ENCODE measurements at regions not wholly inside any gene's neighbourhood (a gene's known extent, or its start where the extent isn't known, plus 50 kb on each side); places are given as distances from the start of the nearest gene placed in this dataset.

DNA sequence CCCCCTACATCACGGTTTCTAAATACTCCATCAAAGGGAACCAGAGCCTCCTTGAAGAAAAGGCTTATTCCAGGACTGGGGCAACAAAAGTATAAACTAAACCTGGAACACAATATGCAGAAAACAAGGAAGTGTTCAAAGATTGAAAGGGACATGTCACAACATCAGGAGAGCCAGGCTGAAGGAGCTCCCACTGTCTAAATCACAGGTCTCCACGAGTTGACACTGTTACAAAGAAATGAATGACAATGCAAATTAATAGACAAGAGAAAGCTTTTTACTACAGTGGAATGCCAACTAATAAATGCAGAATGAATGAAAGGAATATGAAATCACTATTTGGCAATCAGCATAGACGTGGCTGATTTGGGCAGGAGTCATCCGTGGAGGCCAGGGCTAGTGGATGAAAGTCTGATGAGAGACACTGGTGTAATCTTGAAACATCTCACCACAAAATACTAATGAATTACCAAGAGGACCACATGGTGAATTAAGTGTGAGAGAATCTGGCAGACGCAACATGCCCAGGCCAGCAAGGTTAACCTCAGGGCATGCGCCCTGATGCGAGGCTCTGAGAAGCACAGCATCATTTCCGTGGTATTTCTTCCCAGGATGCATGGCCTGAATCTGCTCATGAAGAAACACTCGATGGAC is 123.8 kb upstream of the TJP1 start:
- no peak for DNase-seq

DNA sequence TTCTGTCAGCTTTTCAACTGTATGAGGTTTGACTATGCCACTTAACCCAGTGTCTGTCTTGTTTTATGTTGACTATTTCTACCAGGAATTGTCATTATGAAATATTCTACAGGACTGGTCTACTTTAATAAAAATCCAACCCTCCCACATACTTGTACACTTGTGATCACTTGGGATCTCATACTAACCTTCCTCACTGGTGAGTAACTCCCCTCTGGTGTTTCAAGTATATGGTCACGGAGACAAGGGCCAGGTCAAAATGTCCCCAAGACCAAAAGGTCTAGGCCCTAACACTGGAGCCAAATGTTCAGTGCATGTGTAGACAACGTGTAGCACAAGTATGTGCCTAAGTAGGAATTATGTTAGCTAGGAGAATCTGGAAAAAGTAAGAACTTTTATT is 122.7 kb upstream of the TJP1 start:
- DNase-seq, result no peak

DNA sequence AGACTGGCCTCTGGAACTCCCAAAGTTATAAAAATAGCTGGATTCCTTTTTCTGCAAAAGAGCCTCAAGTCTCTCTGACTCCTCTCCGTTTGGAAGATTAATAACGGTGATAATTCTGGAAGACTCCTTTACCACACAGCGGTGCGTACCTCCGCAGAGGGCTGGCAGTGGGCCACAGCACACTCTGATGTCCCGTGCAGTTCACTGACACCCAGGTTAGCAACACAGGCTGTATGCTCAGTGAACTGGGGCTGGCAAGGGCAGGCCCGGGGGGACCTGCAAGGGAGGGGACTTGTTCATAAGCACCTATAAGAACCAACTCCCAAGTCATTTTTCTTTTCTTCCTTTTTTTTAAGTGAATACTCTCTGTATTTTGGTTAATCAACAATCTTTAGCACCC is 120.3 kb upstream of the TJP1 start:
- DNase-seq, result no peak

DNA sequence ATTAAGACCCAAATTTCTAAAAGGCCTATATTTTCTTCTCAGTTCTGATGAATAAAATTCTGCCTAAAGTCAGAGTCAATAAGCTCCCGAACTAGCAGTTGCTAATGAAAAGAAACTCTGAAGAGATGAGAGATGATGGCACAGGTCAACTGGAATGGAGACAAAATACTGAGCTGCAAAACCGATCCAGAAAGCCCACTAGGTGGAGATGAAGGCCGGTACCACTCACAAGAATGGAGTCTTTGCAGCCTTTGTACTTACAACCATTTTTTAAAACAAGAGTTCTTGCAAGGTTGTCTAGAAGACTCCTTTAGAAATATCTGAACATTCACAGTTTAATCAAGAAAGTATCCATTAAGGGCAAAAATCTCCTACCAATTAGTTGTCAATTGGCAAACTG is 119.9 kb upstream of the TJP1 start:
- DNase-seq, result no peak

DNA sequence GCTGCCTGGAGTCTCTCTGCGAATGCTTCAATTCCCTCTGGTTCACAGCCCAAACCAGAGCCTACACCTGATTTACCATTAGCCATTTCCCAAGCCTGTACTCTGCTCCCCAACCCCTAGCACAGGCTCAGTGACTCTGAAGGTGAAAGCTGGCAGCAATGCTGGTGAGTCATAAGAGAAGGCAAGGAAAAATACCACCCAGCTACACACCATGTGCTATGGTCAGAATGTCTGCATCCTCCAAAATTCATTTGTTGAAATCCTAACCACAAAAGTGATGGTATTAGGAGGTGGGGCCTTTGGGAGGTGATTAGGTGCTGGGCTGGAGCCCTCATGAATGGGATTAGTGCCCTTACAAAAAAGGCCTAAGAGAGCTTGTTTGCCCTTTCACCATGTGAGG is 117.1 kb upstream of the TJP1 start:
- DNase-seq, result no peak

DNA sequence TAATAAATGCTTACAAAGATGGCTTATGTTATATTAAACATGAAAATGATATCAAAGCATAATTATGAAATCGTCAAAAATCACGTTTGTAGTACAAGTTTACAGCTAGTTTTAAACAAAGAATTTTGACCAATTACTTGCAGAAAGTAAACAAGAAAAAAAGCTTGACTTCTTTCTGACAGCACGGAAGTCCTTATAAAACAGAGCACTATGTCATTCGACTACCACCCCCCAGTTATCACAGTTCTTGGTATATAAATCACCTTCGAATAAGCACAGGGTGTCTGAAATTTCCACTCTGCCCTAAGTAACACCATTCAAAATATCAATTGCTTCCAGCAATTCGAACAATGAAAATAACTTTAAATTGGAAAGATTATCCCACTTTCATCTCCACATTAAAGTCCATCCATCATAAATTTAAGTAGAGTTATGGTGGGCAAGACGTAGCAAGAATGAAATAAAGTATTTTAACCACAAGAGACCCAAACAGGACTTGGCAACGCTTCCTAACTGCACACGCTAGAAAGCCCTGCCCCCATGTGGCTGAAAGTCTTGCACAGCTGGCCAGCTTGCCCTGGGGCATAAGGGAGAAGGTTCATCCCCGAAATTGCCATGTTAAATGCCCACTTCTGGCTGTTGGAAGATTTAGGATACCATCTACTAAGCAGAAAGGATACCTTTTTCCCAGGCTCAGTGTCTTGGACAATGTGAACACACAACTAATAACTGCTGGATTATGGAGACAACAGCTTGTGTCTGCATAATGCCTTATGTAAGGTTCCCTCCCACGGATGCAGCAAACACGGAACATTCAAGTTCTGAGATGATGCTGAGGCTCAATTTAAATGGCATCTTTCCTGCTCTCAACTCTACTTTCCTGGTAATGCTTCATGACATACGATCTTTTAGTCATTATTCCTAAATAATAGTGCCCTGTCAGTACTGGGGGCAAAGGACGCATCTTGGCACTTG is 116.4 kb upstream of the TJP1 start:
- DNase-seq, result no peak

DNA sequence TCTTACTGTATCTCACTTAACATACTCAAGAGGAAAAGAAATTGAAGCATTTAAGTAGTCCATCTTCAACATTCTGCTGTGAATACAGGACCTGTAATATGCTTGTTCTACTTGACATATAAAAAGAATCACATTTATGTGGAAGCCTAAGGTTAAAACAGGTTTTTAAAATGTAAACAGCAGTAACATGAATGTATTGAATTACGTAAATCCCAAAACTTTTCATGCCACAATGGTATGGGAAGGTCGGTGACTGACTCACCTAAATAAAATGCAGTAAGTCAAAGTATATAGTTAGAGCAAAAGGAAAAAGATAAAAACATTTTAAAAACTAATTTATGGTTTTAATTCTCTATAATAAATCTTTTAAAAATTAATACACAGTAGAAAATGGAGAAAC is 115.7 kb upstream of the TJP1 start:
- no peak for DNase-seq

DNA sequence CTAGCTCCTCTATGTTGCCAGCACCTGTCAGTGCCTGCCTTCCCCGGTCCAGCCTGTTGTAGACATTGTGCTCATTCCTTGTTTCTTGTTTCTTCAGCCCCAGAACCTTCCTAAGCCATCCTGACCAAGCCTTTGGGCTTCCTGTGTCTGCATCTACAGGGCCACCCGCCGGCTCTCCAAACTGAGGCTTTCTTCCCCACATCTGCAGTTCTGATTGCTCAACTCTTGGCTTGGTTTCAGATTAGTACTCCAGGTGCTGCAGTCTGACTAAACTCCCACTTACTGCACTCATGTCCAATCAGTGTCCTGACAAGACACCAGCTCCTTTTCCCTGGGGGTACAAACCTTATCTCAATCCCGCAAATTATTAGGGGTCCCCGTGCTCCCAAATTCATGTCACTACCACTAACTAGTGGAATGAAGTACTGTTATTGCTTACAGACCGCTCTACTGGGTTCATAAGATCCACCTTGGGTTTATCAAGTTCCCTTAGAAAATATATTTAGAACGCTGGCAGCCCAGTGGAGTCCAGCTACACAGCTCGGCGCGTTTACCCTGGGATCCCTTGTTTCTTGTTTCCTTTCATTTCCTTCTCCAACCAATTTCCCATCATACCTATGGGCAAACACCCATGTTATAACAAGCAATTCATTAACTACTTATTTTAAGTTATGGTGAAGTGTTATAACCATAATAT is 114.2 kb upstream of the TJP1 start:
- no peak for DNase-seq

DNA sequence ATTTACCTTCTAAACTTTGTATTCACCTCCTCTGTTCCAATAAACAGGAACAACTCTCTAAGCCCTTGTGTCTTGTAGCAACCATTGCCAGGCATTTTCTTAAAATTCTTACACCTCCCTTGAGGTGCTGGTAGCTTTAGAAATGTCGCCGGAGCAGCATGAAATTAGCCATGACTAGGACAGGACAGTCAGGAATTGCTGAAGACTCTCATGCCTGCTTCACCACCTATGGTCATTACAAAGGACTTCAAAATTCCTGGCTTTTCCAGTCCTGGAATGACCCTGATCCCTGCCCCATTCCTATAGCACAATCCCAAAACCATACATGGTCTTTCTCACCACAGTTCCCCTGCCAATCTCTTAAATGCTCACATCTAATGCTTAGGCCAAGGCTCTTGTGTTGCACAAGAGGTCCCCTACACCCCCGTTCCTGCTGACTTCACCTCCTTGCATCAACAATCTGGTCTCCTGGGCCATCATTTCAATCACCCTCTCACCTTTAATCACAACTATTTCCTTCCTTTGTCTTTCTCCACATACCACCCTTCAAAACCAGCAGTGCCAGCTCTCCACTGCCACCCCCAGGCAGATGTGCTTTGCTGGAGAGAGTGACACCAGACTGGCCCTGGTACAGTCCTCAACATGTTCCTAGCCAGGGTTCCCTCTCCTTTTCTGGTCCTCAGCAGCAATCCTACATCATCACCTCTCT is 113.2 kb upstream of the TJP1 start:
- DNase-seq, result no peak

DNA sequence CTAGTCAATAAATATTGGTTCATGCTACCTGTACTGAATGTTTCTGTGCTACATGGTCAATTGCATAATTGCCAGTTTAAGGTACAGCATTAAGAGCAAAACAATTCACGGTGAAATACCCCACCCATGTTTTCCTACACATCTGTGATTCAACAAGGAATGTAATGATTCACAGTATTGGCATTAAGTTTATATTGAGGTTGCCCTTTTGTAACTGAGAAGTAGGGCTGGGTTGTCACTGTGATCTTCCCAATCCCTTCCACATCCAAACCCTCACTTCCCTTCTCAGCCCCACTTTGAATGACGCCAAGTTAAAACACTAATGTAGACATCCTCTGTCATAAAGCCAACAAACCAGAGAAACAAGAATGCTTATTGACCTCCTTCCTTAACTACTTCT is 112.0 kb upstream of the TJP1 start:
- no peak for DNase-seq

DNA sequence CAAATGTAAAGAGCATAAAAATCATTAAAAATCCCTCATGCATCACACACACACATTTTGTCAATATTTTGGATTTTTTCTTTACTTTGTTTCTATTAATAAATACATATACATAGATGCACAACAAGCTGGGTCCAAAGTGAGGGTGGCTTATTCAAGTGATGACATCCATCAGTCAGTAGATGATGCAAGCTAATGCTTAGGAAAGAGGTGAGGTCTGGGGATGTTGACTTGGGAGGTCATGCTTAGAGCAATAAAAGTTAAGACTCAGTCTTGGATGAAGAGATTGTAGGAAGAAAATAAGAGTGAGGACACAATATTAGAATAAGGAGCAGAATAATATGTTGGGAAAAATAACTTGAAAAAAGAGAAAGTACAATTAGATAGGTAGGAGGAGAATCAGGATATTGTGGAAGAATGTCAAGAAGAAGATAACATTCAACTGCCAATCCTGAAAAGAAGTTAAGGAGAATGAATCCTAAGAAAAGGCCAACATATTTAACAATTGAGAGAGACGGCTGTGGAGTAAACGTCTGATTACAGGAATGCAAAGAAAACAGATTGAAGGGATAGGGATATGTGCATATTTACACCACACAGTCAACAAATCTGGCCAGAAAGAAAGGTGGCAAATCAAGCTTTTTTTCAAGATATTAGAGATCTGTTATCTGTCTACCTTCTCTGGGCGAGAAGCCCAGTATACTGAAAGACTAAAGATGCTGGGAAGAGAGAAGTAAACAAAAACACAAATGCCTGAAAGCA is 111.0 kb upstream of the TJP1 start:
- DNase-seq, result no peak

DNA sequence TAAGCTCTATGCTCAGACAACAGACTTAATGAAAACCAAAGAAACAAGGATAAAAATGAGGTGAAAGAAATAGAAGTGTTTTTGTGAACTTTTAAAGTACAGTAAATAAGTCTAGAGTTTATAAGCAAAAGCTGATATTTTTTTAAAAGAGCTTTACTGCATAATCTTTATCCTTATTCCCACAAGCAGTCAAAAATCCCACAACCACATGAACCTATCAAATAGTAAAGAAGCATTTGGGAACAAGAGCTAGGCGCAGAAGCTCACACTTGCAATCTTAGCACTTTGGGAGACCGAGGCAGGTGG is 103.8 kb upstream of the TJP1 start:
- DNase-seq, result no peak

DNA sequence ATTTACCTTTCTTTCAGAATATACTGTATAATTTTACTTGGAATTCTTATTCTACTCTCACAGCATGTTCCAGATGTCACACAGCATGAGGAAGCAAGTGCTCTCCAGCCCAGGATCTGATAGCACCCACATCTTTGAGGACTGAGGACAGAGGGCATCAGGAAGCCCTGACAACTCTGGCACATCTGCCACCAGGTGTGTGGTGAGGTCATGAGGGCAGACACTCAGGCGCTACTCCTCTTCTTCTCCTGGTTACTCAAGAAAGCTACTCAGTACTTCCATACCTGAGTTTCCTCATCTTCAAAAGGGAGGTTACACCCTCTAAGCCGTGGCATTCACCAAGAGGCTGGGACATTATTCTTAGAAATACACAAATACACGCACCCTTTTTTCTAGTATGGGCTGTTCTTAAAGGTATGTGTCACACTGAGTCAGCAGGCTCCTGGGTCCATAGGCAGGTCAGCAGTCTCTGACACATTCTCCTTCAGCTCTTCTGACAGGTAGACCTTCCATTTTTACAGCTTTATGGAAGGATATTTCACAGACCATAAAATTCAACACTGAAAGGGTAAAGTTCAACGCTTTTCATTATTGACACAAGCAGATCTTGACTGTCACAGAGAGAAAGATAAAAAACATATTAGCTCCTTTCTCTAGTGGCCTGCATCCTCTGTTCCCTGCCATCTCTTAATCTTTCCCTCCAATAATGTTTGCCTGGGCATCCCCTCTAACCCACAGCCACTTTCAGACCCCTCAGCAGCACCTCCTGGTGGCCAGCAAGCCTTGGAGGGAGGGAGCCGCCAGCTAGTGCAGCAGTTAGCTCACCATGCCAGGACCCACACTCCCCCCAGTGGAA is 103.2 kb upstream of the TJP1 start:
- DNase-seq, result peak in 1 of 2 donors; percentile 6

DNA sequence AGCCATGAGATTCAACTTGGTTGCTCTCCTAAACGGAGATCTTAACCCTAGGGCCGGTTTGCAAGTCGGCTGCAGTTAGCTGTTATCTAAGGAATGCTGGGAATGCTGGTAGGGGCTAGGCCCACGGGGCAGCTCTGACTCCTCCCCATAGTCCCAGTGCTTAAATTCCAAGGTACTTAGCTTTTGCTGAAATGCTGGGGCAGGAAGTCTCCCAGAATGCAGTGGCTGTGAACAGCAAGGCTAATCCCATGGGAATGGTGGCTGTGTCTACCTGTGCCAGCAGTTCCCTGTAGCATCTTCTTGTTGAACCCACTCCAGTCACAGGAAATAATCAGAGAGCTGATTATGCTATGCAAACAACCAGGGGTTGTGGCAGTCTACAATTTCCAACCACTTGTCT is 102.5 kb upstream of the TJP1 start:
- DNase-seq, result no peak

DNA sequence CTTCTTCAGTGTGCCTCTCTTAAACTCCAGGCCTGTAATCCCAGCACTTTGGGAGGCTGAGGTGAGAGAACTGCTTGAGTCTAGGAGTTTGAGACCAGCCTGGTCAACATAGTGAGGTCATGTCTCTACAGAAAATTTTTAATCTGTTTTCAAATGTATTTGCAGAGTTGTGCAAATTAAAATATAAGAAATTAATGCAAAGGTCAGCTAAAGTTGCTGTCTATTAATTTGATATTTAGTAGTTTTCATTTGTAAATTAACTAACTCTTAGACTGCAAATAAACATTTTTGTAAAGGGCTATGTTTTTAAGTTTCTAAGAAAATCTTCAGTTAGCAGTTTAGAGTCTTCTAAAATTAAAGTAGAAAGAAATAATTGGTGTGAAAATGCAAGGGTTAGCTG is 99.9 kb upstream of the TJP1 start:
- DNase-seq, result no peak

DNA sequence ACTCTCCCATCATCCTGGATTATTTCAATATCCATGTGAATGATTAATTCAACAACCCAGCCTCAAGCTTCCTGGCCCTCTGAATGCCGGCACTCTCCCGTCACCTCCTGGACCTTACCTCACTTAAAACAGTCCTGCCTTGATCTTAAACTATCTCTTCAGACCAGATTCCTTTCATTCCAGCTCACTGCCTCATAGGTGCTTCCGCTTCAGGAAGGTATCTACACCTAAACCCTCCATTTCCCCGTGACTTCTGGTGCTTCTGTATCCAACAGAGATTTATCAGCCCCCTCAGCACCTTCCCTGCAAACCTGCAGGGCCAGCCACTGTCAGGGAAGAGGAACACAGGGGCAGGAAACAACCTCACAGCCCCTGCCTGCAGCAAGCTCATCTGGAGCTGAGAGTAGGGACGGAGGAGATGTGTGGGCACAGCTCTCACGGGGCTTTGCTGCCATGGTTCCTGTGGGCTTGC is 98.9 kb upstream of the TJP1 start:
- DNase-seq, result no peak

DNA sequence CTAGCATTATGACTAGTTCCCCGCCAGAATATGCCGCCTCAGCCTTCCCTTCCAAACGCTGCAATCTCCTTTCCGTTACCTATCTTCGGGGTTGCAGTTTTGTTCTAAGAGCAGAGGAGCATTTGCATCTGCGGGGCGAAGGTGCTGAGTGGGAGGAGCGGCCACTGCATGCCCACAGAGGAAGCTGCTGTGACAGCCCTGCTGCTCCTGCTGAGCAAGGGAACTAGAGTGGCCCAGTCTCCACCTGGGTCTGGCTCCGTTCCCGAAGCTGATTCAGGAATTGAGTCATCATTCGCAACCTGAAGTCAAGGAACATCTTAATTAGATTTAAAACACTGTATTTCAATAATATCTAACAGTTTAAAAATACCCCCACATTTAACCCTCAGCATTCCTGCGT is 98.2 kb upstream of the TJP1 start:
- DNase-seq, result no peak

DNA sequence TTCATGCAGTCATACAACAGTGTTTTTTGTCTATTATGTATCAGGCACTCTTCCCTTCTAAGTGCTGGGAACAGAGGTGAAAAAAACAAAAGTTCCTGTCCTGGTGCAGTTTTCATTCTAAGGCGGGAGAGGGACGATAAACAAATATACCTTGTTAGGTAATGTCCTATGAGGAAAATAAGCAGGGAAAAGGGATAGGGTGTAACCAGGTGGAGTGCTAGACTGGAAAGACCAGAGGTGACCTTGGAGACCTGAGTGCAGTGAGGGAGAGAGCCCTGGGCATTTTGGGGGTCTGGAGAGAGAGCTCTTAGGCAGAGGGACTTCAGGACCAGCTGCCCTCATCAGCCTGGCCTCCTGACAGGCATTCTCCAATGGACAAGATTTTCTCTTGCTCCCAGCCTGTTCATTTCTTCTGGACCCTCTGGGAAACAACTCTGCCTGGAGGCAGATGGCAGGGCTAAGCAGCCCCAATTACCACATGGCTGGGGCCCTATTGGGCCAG is 97.2 kb upstream of the TJP1 start:
- no peak for DNase-seq

DNA sequence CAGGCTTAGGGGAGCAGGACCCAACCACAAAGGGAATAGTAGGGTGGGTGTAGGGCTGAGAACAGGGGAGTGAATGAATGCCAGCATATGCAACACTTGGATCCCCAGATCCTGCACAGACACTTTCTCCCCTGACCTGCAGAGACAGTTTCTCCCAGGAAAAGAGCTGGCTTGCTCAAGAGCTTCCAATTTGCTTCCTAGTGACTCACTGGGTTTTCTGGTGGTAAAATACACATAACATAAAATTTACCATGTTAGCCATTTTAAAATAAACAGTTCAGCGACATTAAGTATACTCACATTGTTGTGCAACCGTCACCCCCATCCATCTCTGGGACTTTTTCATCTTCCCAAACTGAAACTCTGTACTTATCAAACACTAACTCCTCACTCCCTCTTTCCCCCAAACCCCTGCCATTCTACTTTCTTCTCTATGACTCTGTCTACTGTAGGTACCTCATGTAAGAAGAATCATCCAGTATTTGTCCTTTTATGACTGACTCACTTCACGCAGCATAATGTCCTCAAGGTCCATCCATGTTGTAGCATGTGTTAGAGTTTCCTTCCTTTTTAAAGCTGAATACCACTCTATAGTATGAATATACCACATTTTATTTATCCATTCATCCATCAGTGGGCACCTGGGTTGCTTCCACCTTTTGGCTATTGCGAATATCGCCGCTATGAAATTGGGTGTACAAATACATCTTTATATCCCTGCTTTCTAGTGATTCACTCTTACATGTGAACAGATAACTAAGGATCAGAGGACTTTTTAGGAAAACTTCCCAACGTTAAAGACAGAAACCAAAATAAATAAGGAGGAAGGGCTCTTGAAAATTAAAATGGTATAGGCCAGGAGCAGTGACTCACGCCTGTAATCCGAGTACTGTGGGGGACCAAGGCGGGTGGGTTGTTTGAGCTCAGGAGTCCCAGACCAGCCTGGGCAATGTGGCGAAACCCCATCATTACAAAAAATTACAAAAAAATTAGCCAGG is 95.6 kb upstream of the TJP1 start:
- DNase-seq, result no peak

DNA sequence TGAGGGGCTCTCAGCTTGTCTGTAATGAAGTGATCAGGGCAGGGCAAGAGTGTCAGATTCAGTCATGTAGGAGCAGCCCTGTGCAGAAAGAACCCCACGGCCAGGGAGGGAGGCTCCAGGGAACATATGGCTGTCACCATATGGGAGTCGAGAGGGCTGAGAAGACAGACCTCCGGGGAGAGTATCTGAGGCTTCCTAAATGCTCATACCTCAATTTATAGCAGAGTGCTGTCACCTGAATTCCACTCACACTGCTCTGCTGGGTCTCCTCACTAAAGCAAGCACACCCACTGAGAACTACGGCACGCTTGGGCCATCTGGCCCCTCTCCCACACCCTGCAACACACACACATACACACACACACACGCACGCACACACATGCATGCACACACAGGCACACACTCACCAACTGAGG is 92.3 kb upstream of the TJP1 start:
- DNase-seq, result no peak
